Esophagus squamous epithelium (tissue), 5 donors: ENCODE measurements at regions not wholly inside any gene's neighbourhood (a gene's known extent, or its start where the extent isn't known, plus 50 kb on each side); places are given as distances from the start of the nearest gene placed in this dataset.
A peak's percentile ranks its signal among the peaks of the same experiment; 100 is the strongest.
"Not testable (repeated sequence)": the region's sequence is repeated elsewhere in the genome, so short reads cannot be mapped to it uniquely, and the experiment has no call there.

Experiments used
- DNase-seq: peaks from one replicate; lab custom pipeline; 2025; lab: John Stamatoyannopoulos, UW
- H3K27ac ChIP-seq, 4 donors: fragments of 200-600 bp; sonication (generic); one replicate each; pipeline ENCODE4 v1.5.1; 2016 to 2019; ENCODE audit warnings: mild to moderate bottlenecking in 1 of 4
- H3K27me3 ChIP-seq, 4 donors: fragments of 200-600 bp; sonication (generic); 1 replicate in 3 of 4; 2 replicates in 1 of 4; pipeline versions ENCODE4 v1.5.1 to v1.6.0; 2017 to 2021; ENCODE audit warnings: antibody characterized with exemption in 1 of 4
- H3K36me3 ChIP-seq, 3 donors: fragments of 200-600 bp; sonication (generic); one replicate each; pipeline ENCODE4 v1.5.1; 2016 to 2019
- H3K4me1 ChIP-seq, 3 donors: fragments of 200-600 bp; sonication (generic); one replicate each; pipeline ENCODE4 v1.5.1; 2017 to 2019
- H3K4me3 ChIP-seq, 4 donors: fragments of 200-600 bp; sonication (generic); 1 replicate in 3 of 4; 2 replicates in 1 of 4; pipeline ENCODE4 v1.5.1; 2016 to 2019; ENCODE audit warnings: mild to moderate bottlenecking in 2 of 4, moderate library complexity in 1 of 4
- H3K9me3 ChIP-seq, 3 donors: fragments of 200-600 bp; sonication (generic); one replicate each; pipeline ENCODE4 v1.5.1; 2016 to 2019
- CTCF ChIP-seq, 6 experiments: fragments of 450-650 bp in 4 of 6; fragments of 200-600 bp in 2 of 6; sonication (generic) in 2 of 6; IDR thresholded peaks; one replicate each; pipeline ENCODE4 v1.5.1; 2016 to 2019; ENCODE audit warnings: antibody characterized with exemption in 6 of 6, mild to moderate bottlenecking in 4 of 6, moderate library complexity in 4 of 6
- POLR2A ChIP-seq, 4 donors: fragments of 450-650 bp; IDR thresholded peaks; one replicate each; pipeline ENCODE4 v1.6.1; 2017; ENCODE audit warnings: antibody characterized with exemption in 4 of 4, mild to moderate bottlenecking in 4 of 4, moderate library complexity in 3 of 4
- WGBS, 2 donors: methylation state at CpG; one replicate each; pipeline ENCODE4 v1.1.5; 2018; 5-methylcytosine and 5-hydroxymethylcytosine counted together
- intact Hi-C: fragments of 100-400 bp; cut with DNase I; formaldehyde crosslinking; loops from one replicate; pipeline ENCODE4 v1.15.0; 2022
- donor health status: DM: yes; HTN: yes; CAD: no.

GRCh38 chr10:32179836-32180235 is 123.6 kb upstream of the KIF5B start:
- Histone ChIP-seq H3K27ac (no peak overlapping the region), H3K4me3 (no peak overlapping the region), H3K36me3 (no peaks in the 10 kb centered on the region), H3K27me3 (no peaks in the 10 kb centered on the region), H3K9me3 (peaks cover 0 to under 1% (median 0%) of the 10 kb centered on the region in 3 donors), H3K4me1 (no peaks in the 10 kb centered on the region)
- intact Hi-C loops, result no loop called here
- 87 to 91% methylated on average over 5 of the region's 5 CpGs for WGBS, 2 donors
- DNase-seq, result no peak
- no peak for TF ChIP-seq CTCF (IDR thresholded peaks at IDR 0.05)
- TF ChIP-seq POLR2A (IDR thresholded peaks at IDR 0.05), result no peak

- WGBS, 2 donors, result 79 to 84% methylated on average over 5 of the region's 7 CpGs
Observed at GRCh38 chr10:32177594-32177993, 121.4 kb upstream of the KIF5B start.

GRCh38 chr10:32175629-32176028 is 119.4 kb upstream of the KIF5B start:
- WGBS, 2 donors, result 86 to 96% methylated on average over 2 of the region's 2 CpGs
- no peak overlapping the region for H3K27ac ChIP-seq
- intact Hi-C loops, result no loop called here
- DNase-seq, result no peak
- H3K27me3 ChIP-seq, result no peaks in the 10 kb centered on the region
- TF ChIP-seq CTCF (IDR thresholded peaks at IDR 0.05), result no peak
- no peak for TF ChIP-seq POLR2A (IDR thresholded peaks at IDR 0.05)
- H3K4me1 ChIP-seq, result peaks cover 0 to 11% (median 0%) of the 10 kb centered on the region in 3 donors
- H3K4me3 ChIP-seq, result no peak overlapping the region
- H3K36me3 ChIP-seq, result no peaks in the 10 kb centered on the region
- H3K9me3 ChIP-seq, result peaks cover 0 to 9% (median 0%) of the 10 kb centered on the region in 3 donors

More at GRCh38 chr10:32177594-32177993, 121.4 kb upstream of the KIF5B start:
- H3K9me3 ChIP-seq, H3K4me1 ChIP-seq, intact Hi-C loops, DNase-seq, H3K4me3 ChIP-seq, H3K36me3 ChIP-seq, H3K27ac ChIP-seq, H3K27me3 ChIP-seq: not testable (repeated sequence)

GRCh38 chr10:32174349-32174893 is 118.2 kb upstream of the KIF5B start:
- Histone ChIP-seq H3K27me3 (no peaks in the 10 kb centered on the region), H3K36me3 (no peaks in the 10 kb centered on the region), H3K4me1 (peaks cover 0 to 23% (median 0%) of the 10 kb centered on the region in 3 donors), H3K9me3 (peaks cover 0 to 9% (median 0%) of the 10 kb centered on the region in 3 donors), H3K4me3 (no peak overlapping the region), H3K27ac (no peak overlapping the region)
- no peak for TF ChIP-seq CTCF (IDR thresholded peaks at IDR 0.05)
- TF ChIP-seq POLR2A (IDR thresholded peaks at IDR 0.05), result no peak
- 73 to 75% methylated on average over 3 of the region's 3 CpGs for WGBS, 2 donors
- intact Hi-C loops, result no loop called here
- DNase-seq, result no peak

- Histone ChIP-seq H3K9me3 (peaks cover 0 to 9% (median 0%) of the 10 kb centered on the region in 3 donors), H3K27ac (peak overlapping the region in 2 of 4 donors; percentile 9 to 46)
- 38 to 53% methylated on average over 3 of the region's 3 CpGs for WGBS, 2 donors
Observed at GRCh38 chr10:32171204-32171603, 115.0 kb upstream of the KIF5B start.

More at GRCh38 chr10:32171204-32171603, 115.0 kb upstream of the KIF5B start:
- Histone ChIP-seq H3K4me1 (peaks cover 0 to 27% (median 0%) of the 10 kb centered on the region in 3 donors), H3K4me3 (no peak overlapping the region), H3K36me3 (no peaks in the 10 kb centered on the region), H3K27me3 (no peaks in the 10 kb centered on the region)
- no peak for DNase-seq
- TF ChIP-seq CTCF (IDR thresholded peaks at IDR 0.05) (no peak), POLR2A (IDR thresholded peaks at IDR 0.05) (no peak)
- intact Hi-C loops, result no loop called here
